Esophagus squamous epithelium (tissue), 5 donors: ENCODE measurements at regions not wholly inside any gene's neighbourhood (a gene's known extent, or its start where the extent isn't known, plus 50 kb on each side); places are given as distances from the start of the nearest gene placed in this dataset.
A peak's percentile ranks its signal among the peaks of the same experiment; 100 is the strongest.

Experiments used
- DNase-seq: peaks from one replicate; lab custom pipeline; 2025; lab: John Stamatoyannopoulos, UW
- H3K27ac ChIP-seq, 4 donors: fragments of 200-600 bp; sonication (generic); one replicate each; pipeline ENCODE4 v1.5.1; 2016 to 2019; ENCODE audit warnings: mild to moderate bottlenecking in 1 of 4
- H3K27me3 ChIP-seq, 4 donors: fragments of 200-600 bp; sonication (generic); 1 replicate in 3 of 4; 2 replicates in 1 of 4; pipeline versions ENCODE4 v1.5.1 to v1.6.0; 2017 to 2021; ENCODE audit warnings: antibody characterized with exemption in 1 of 4
- H3K36me3 ChIP-seq, 3 donors: fragments of 200-600 bp; sonication (generic); one replicate each; pipeline ENCODE4 v1.5.1; 2016 to 2019
- H3K4me1 ChIP-seq, 3 donors: fragments of 200-600 bp; sonication (generic); one replicate each; pipeline ENCODE4 v1.5.1; 2017 to 2019
- H3K4me3 ChIP-seq, 4 donors: fragments of 200-600 bp; sonication (generic); 1 replicate in 3 of 4; 2 replicates in 1 of 4; pipeline ENCODE4 v1.5.1; 2016 to 2019; ENCODE audit warnings: mild to moderate bottlenecking in 2 of 4, moderate library complexity in 1 of 4
- H3K9me3 ChIP-seq, 3 donors: fragments of 200-600 bp; sonication (generic); one replicate each; pipeline ENCODE4 v1.5.1; 2016 to 2019
- CTCF ChIP-seq, 6 experiments: fragments of 450-650 bp in 4 of 6; fragments of 200-600 bp in 2 of 6; sonication (generic) in 2 of 6; IDR thresholded peaks; one replicate each; pipeline ENCODE4 v1.5.1; 2016 to 2019; ENCODE audit warnings: antibody characterized with exemption in 6 of 6, mild to moderate bottlenecking in 4 of 6, moderate library complexity in 4 of 6
- POLR2A ChIP-seq, 4 donors: fragments of 450-650 bp; IDR thresholded peaks; one replicate each; pipeline ENCODE4 v1.6.1; 2017; ENCODE audit warnings: antibody characterized with exemption in 4 of 4, mild to moderate bottlenecking in 4 of 4, moderate library complexity in 3 of 4
- WGBS, 2 donors: methylation state at CpG; one replicate each; pipeline ENCODE4 v1.1.5; 2018; 5-methylcytosine and 5-hydroxymethylcytosine counted together
- intact Hi-C: fragments of 100-400 bp; cut with DNase I; formaldehyde crosslinking; loops from one replicate; pipeline ENCODE4 v1.15.0; 2022
- donor health status: DM: yes; HTN: yes; CAD: no.

GRCh38 chr12:89211456-89211855 is 140.8 kb downstream of the DUSP6 start:
- intact Hi-C loops, result no loop called here
- no peak for TF ChIP-seq POLR2A (IDR thresholded peaks at IDR 0.05)
- TF ChIP-seq CTCF (IDR thresholded peaks at IDR 0.05), result no peak
- H3K9me3 ChIP-seq, result no peaks in the 10 kb centered on the region
- 95% methylated on average over 1 of the region's 1 CpG for WGBS, 2 donors
- no peaks in the 10 kb centered on the region for H3K36me3 ChIP-seq
- DNase-seq, result no peak
- H3K27ac ChIP-seq, result peak overlapping the region in 2 of 4 donors; percentile 18 to 64
- H3K4me3 ChIP-seq, result no peak overlapping the region
- H3K4me1 ChIP-seq, result peaks cover 4 to 24% (median 10%) of the 10 kb centered on the region in 3 donors
- no peaks in the 10 kb centered on the region for H3K27me3 ChIP-seq

- WGBS, 2 donors, result 78 to 94% methylated on average over 2 of the region's 2 CpGs
- no peak for TF ChIP-seq POLR2A (IDR thresholded peaks at IDR 0.05)
- Histone ChIP-seq H3K9me3 (no peaks in the 10 kb centered on the region), H3K4me3 (no peak overlapping the region), H3K4me1 (peaks cover 0 to 15% (median 7%) of the 10 kb centered on the region in 3 donors), H3K27ac (no peak overlapping the region), H3K36me3 (no peaks in the 10 kb centered on the region), H3K27me3 (no peaks in the 10 kb centered on the region)
- DNase-seq, result no peak
- intact Hi-C loops, result no loop called here
Observed at GRCh38 chr12:89210277-89210676, 142.0 kb downstream of the DUSP6 start.

GRCh38 chr12:89208661-89209096 is 143.6 kb downstream of the DUSP6 start:
- Histone ChIP-seq H3K36me3 (no peaks in the 10 kb centered on the region), H3K4me3 (no peak overlapping the region), H3K27ac (no peak overlapping the region), H3K27me3 (no peaks in the 10 kb centered on the region), H3K4me1 (peaks cover 0 to 8% (median 0%) of the 10 kb centered on the region in 3 donors), H3K9me3 (no peaks in the 10 kb centered on the region)
- TF ChIP-seq POLR2A (IDR thresholded peaks at IDR 0.05), result no peak
- no peak for TF ChIP-seq CTCF (IDR thresholded peaks at IDR 0.05)
- 73 to 78% methylated on average over 2 of the region's 2 CpGs for WGBS, 2 donors
- intact Hi-C loops, result no loop called here
- DNase-seq, result no peak

- WGBS, 2 donors, result 71 to 76% methylated on average over 1 of the region's 1 CpG
- Histone ChIP-seq H3K36me3 (no peaks in the 10 kb centered on the region), H3K27me3 (no peaks in the 10 kb centered on the region), H3K4me3 (no peak overlapping the region), H3K27ac (no peak overlapping the region), H3K4me1 (no peaks in the 10 kb centered on the region), H3K9me3 (no peaks in the 10 kb centered on the region)
- no peak for TF ChIP-seq CTCF (IDR thresholded peaks at IDR 0.05)
- no peak for TF ChIP-seq POLR2A (IDR thresholded peaks at IDR 0.05)
- no peak for DNase-seq
- intact Hi-C loops, result no loop called here
Observed at GRCh38 chr12:89206390-89206789, 145.9 kb downstream of the DUSP6 start.

GRCh38 chr12:89205517-89205916 is 146.8 kb downstream of the DUSP6 start:
- Histone ChIP-seq H3K4me1 (no peaks in the 10 kb centered on the region), H3K4me3 (no peak overlapping the region), H3K36me3 (no peaks in the 10 kb centered on the region), H3K27ac (no peak overlapping the region), H3K27me3 (no peaks in the 10 kb centered on the region), H3K9me3 (no peaks in the 10 kb centered on the region)
- TF ChIP-seq CTCF (IDR thresholded peaks at IDR 0.05), result no peak
- TF ChIP-seq POLR2A (IDR thresholded peaks at IDR 0.05), result no peak
- intact Hi-C loops, result no loop called here
- 92 to 96% methylated on average over 2 of the region's 2 CpGs for WGBS, 2 donors
- DNase-seq, result no peak

- TF ChIP-seq CTCF (IDR thresholded peaks at IDR 0.05) (no peak), POLR2A (IDR thresholded peaks at IDR 0.05) (no peak)
- H3K27ac ChIP-seq, result no peak overlapping the region
- no peaks in the 10 kb centered on the region for H3K36me3 ChIP-seq
- no peak for DNase-seq
- no peaks in the 10 kb centered on the region for H3K27me3 ChIP-seq
- no peaks in the 10 kb centered on the region for H3K4me1 ChIP-seq
- no peak overlapping the region for H3K4me3 ChIP-seq
- intact Hi-C loops, result no loop called here
- WGBS, 2 donors, result 86 to 93% methylated on average over 1 of the region's 1 CpG
- H3K9me3 ChIP-seq, result no peaks in the 10 kb centered on the region
Observed at GRCh38 chr12:89203144-89203543, 149.2 kb downstream of the DUSP6 start.
